GM23338 (cell line): ENCODE measurements at regions not wholly inside any gene's neighbourhood (a gene's known extent, or its start where the extent isn't known, plus 50 kb on each side); places are given as distances from the start of the nearest gene placed in this dataset.
A peak's percentile ranks its signal among the peaks of the same experiment; 100 is the strongest.

Experiments used
- ATAC-seq: fragments of 200-7000 bp; cut with Tn5 transposase; 3 replicates; pipeline ENCODE4 v1.9.1; 2020
- DNase-seq: peaks from one replicate; pipeline ENCODE4 v3.0.0-alpha.2; 2015; ENCODE audit warnings: low spot score
- H2AFZ ChIP-seq: fragments of 200-600 bp; sonication (generic); 2 replicates; pipeline ENCODE4 v1.8.0; 2016; ENCODE audit warnings: antibody characterized with exemption, mild to moderate bottlenecking, moderate library complexity
- H3F3A ChIP-seq: fragments of 200-600 bp; sonication (generic); replicated peaks from 2 replicates; pipeline ENCODE4 v1.8.0; 2017; ENCODE audit warnings: antibody characterized with exemption, mixed run types, low read depth
- H3K27ac ChIP-seq: fragments of 200-600 bp; sonication (generic); 2 replicates; pipeline ENCODE4 v1.6.1; 2016; ENCODE audit warnings: low read depth
- H3K27me3 ChIP-seq: fragments of 200-600 bp; sonication (generic); 2 replicates; pipeline ENCODE4 v1.8.0; 2016; ENCODE audit warnings: mild to moderate bottlenecking, mixed run types, moderate library complexity; ENCODE audit not compliant: insufficient read depth
- H3K36me3 ChIP-seq: fragments of 200-600 bp; sonication (generic); 2 replicates; pipeline ENCODE4 v1.8.0; 2016; ENCODE audit warnings: mild to moderate bottlenecking; ENCODE audit not compliant: insufficient read depth
- H3K4me1 ChIP-seq: fragments of 200-600 bp; sonication (generic); 2 replicates; pipeline ENCODE4 v1.8.0; 2016; ENCODE audit warnings: mild to moderate bottlenecking, moderate library complexity; ENCODE audit not compliant: insufficient read depth
- H3K4me2 ChIP-seq: fragments of 200-600 bp; sonication (generic); 2 replicates; pipeline ENCODE4 v1.7.1; 2017; ENCODE audit warnings: mixed run types
- H3K4me3 ChIP-seq: fragments of 200-600 bp; sonication (generic); 2 replicates; pipeline ENCODE4 v1.6.1; 2016; ENCODE audit warnings: mixed run types
- H3K79me2 ChIP-seq: fragments of 200-600 bp; sonication (generic); replicated peaks from 2 replicates; pipeline ENCODE4 v1.8.0; 2017; ENCODE audit warnings: mild to moderate bottlenecking; ENCODE audit not compliant: insufficient read depth
- H3K9me2 ChIP-seq: fragments of 200-600 bp; sonication (generic); 2 replicates; pipeline ENCODE4 v1.8.0; 2017; ENCODE audit not compliant: insufficient read depth
- H4K20me1 ChIP-seq: fragments of 200-600 bp; sonication (generic); replicated peaks from 2 replicates; pipeline ENCODE4 v1.8.0; 2017; ENCODE audit warnings: mild to moderate bottlenecking; ENCODE audit not compliant: insufficient read depth
- H3K27ac Mint-ChIP-seq: 2 replicates; pipeline ENCODE4 v1.8.0; 2020; ENCODE audit warnings: inconsistent platforms, mild to moderate bottlenecking, moderate library complexity, mixed read lengths
- H3K27me3 Mint-ChIP-seq: 3 replicates; pipeline ENCODE4 v1.8.0; 2022; ENCODE audit warnings: low read depth, mild to moderate bottlenecking, moderate library complexity, mixed read lengths, inconsistent platforms; ENCODE audit not compliant: insufficient read depth, poor library complexity
- H3K36me3 Mint-ChIP-seq: 3 replicates; pipeline ENCODE4 v1.8.0; 2021; ENCODE audit warnings: low read depth, mild to moderate bottlenecking, inconsistent platforms, moderate library complexity, mixed read lengths
- H3K4me1 Mint-ChIP-seq: 3 replicates; pipeline ENCODE4 v1.8.0; 2020; ENCODE audit warnings: mild to moderate bottlenecking, inconsistent platforms, mixed read lengths
- H3K4me3 Mint-ChIP-seq: 3 replicates; pipeline ENCODE4 v1.8.0; 2021; ENCODE audit warnings: moderate library complexity, mild to moderate bottlenecking, inconsistent platforms, mixed read lengths
- H3K9me3 Mint-ChIP-seq: 3 replicates; pipeline ENCODE4 v1.8.0; 2020; ENCODE audit warnings: moderate library complexity, mild to moderate bottlenecking, inconsistent platforms, mixed read lengths
- CTCF ChIP-seq, 2 experiments: fragments of 200-600 bp in 1 of 2; sonication (generic) in 1 of 2; conservative IDR thresholded peaks; 2 replicates each; pipeline versions ENCODE4 v1.5.1 to v1.6.1; 2016 to 2017; ENCODE audit warnings: antibody characterized with exemption in 2 of 2, low read depth in 2 of 2, mild to moderate bottlenecking in 2 of 2, moderate library complexity in 1 of 2
- ETS1 ChIP-seq: IDR thresholded peaks from 2 replicates; pipeline ENCODE4 v1.6.1; 2016; ENCODE audit warnings: antibody characterized with exemption
- EZH2 ChIP-seq: fragments of 200-600 bp; sonication (generic); IDR thresholded peaks from one replicate; pipeline ENCODE4 v1.8.0; 2017; ENCODE audit warnings: antibody characterized with exemption, mild to moderate bottlenecking, low read depth; ENCODE audit not compliant: unreplicated experiment
- JUNB ChIP-seq: IDR thresholded peaks from one replicate; pipeline ENCODE4 v1.6.1; 2016; ENCODE audit warnings: antibody characterized with exemption; ENCODE audit not compliant: unreplicated experiment
- ZNF331 ChIP-seq: fragments of 250-450 bp; sonication (Bioruptor Pico); IDR thresholded peaks from 2 replicates; pipeline ENCODE4 v1.5.0; 2020; ENCODE audit warnings: low read depth, mild to moderate bottlenecking, moderate library complexity
- TF ChIP-seq, protein P1 (sequence below): IDR thresholded peaks from one replicate; pipeline ENCODE4 v1.6.1; 2018; ENCODE audit warnings: antibody characterized with exemption; ENCODE audit not compliant: unreplicated experiment

DNA sequence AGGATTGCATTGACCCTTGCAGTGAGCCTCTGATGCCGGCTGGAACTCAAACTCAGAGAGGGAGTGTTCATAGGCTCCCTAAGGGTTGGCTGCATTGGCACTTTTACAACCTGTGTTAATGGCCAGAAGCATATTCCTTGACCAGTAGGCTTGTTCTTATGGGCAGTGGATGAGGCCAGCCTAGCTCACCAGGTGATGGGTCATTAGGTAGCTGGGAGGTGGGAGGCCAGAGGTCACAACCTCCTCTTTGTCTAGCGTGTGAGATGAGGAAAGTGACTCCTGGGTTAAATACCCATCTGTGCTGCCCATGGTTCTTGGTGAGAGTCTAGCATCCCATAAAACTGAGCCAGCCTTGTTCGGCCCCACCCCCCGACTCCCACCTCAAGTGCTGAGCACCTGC lies 275.7 kb upstream of the CTNNB1 start (continued):
- TF ChIP-seq EZH2: no peak

DNA sequence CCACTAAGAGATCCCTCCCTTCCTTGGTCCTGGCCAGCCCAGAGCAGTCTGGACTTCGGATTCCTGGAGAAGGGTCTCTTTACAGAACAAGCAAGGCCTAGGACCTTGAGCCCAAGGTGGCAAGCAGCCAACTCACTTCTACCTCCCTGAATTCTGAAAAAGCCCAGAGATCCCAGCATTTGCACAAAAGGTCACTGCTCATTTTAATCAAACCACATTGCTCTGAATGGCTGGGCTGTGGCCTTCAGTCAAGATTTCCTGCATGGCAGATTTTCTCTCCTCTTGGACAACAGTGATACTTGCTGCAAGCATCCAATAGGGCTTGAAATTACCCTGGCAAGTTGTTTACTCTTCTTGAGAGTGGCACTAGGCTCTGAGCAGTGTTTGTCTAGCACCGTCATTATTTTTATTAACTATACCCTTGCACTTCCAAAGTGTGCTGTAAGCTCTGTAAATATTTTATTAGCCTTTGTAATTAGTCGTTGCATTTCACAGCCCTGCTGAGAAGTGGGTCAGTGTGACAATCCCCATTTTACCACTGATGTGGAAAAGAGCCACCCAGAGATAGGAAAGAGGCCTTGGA lies 274.7 kb upstream of the CTNNB1 start:
- Mint-ChIP-seq H3K4me1 (peaks cover 44% of the 10 kb centered on the region), H3K4me3 (no peak overlapping the region), H3K9me3 (peaks cover 3% of the 10 kb centered on the region), H3K27ac (no peak overlapping the region), H3K36me3 (peaks cover 7% of the 10 kb centered on the region), H3K27me3 (peaks cover 3% of the 10 kb centered on the region)
- peaks cover 38% of the 10 kb centered on the region for H3K4me1 ChIP-seq
- TF ChIP-seq ETS1: no peak
- DNase-seq (no peak), ATAC-seq (no peak)
- no peak overlapping the region for H3K27ac ChIP-seq
- H4K20me1 ChIP-seq: no peaks in the 10 kb centered on the region
- no peaks in the 10 kb centered on the region for H3K36me3 ChIP-seq
- H3F3A ChIP-seq: no peaks in the 10 kb centered on the region
- H2AFZ ChIP-seq: peak overlapping the region; percentile 16; the same call in 1 of the 2 replicates
- H3K79me2 ChIP-seq: no peaks in the 10 kb centered on the region
- peak overlapping the region; percentile 30; the same call in 1 of the 2 replicates for H3K4me2 ChIP-seq
- H3K9me2 ChIP-seq: no peaks in the 10 kb centered on the region; the same call in 1 of the 2 replicates
- no peak overlapping the region for H3K4me3 ChIP-seq
- no peaks in the 10 kb centered on the region for H3K27me3 ChIP-seq

DNA sequence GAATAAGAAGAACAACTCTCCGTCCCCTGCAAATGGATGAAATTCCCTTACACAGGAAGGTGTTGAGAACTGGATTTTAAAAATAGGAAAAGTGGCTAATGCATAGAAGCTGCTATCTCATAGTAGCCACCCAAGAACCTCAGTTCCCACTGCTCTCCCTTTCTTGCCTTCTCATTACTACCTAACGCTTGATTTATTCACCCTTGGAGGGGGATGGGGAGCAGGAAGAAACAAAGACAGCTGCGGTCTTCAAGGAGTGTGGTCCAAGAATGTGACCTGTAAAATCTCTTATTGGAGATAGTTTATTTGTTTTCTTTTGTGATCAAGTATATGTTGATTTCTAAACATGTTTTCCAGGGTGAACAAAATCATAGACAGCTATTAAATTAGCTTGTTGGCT lies 274.1 kb upstream of the CTNNB1 start:
- no peaks in the 10 kb centered on the region for H3K36me3 ChIP-seq
- peaks cover 3% of the 10 kb centered on the region for H3K9me3 Mint-ChIP-seq
- H4K20me1 ChIP-seq: no peaks in the 10 kb centered on the region
- DNase-seq (peak; percentile 48), ATAC-seq (peak; percentile 81)
- no peak overlapping the region for H3K27ac ChIP-seq
- H3K4me2 ChIP-seq: peak overlapping the region; percentile 30
- 0 out of 2 replicates have a peak overlapping the region, but pooled peaks have one; percentile 49 for H3K27ac Mint-ChIP-seq
- no peaks in the 10 kb centered on the region for H3K27me3 ChIP-seq
- peaks cover 38% of the 10 kb centered on the region for H3K4me1 Mint-ChIP-seq
- peaks cover 33% of the 10 kb centered on the region for H3K4me1 ChIP-seq
- no peak for TF ChIP-seq JUNB
- 0 out of 2 replicates have a peak, but pooled peaks have one; percentile 18 for TF ChIP-seq ETS1
- H3K79me2 ChIP-seq: no peaks in the 10 kb centered on the region
- no peak overlapping the region; the same call in 2 of the 3 replicates for H3K4me3 Mint-ChIP-seq
- H3K9me2 ChIP-seq: no peaks in the 10 kb centered on the region; the same call in 1 of the 2 replicates
- H3F3A ChIP-seq: no peaks in the 10 kb centered on the region
- peaks cover 7% of the 10 kb centered on the region for H3K36me3 Mint-ChIP-seq
- peak overlapping the region; percentile 16; the same call in 1 of the 2 replicates for H2AFZ ChIP-seq
- H3K27me3 Mint-ChIP-seq: peaks cover 3% of the 10 kb centered on the region
- H3K4me3 ChIP-seq: no peak overlapping the region

DNA sequence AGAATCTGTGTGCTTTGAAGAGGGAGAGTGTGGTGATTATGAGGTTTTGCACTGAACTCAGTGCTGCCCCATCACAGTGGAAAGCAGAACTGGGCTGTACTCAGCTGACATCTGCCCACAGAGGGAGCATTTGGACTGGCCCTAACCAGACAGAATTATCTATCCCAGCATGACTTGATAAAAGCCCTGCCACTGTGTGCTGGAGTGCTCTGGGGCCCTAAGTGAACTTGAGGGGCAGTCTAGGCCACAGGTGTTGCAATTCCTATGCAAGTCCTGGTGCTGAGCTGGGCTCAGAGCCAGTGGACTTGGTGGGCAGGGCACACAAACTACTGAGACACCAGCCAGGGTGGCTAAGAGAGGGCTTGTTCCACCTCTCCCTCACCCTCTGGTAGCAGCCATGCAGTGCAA lies 269.2 kb upstream of the CTNNB1 start:
- Histone ChIP-seq H3K79me2 (no peaks in the 10 kb centered on the region), H3K4me2 (no peak overlapping the region), H3K4me3 (no peak overlapping the region), H3K27ac (no peak overlapping the region), H3K36me3 (no peaks in the 10 kb centered on the region), H3F3A (no peaks in the 10 kb centered on the region), H3K27me3 (no peaks in the 10 kb centered on the region), H4K20me1 (no peaks in the 10 kb centered on the region), H2AFZ (no peak overlapping the region), H3K4me1 (peaks cover 16% of the 10 kb centered on the region), H3K9me2 (no peaks in the 10 kb centered on the region)
- no peaks in the 10 kb centered on the region; the same call in 2 of the 3 replicates for H3K36me3 Mint-ChIP-seq
- ATAC-seq (peak; percentile 22; the same call in 1 of the 3 replicates), DNase-seq (no peak)
- peaks cover 25% of the 10 kb centered on the region for H3K4me1 Mint-ChIP-seq
- no peak overlapping the region for H3K4me3 Mint-ChIP-seq
- H3K27ac Mint-ChIP-seq: no peak overlapping the region
- no peaks in the 10 kb centered on the region; the same call in 2 of the 3 replicates for H3K9me3 Mint-ChIP-seq
- peaks cover 6% of the 10 kb centered on the region for H3K27me3 Mint-ChIP-seq
- TF ChIP-seq, protein P1, sequence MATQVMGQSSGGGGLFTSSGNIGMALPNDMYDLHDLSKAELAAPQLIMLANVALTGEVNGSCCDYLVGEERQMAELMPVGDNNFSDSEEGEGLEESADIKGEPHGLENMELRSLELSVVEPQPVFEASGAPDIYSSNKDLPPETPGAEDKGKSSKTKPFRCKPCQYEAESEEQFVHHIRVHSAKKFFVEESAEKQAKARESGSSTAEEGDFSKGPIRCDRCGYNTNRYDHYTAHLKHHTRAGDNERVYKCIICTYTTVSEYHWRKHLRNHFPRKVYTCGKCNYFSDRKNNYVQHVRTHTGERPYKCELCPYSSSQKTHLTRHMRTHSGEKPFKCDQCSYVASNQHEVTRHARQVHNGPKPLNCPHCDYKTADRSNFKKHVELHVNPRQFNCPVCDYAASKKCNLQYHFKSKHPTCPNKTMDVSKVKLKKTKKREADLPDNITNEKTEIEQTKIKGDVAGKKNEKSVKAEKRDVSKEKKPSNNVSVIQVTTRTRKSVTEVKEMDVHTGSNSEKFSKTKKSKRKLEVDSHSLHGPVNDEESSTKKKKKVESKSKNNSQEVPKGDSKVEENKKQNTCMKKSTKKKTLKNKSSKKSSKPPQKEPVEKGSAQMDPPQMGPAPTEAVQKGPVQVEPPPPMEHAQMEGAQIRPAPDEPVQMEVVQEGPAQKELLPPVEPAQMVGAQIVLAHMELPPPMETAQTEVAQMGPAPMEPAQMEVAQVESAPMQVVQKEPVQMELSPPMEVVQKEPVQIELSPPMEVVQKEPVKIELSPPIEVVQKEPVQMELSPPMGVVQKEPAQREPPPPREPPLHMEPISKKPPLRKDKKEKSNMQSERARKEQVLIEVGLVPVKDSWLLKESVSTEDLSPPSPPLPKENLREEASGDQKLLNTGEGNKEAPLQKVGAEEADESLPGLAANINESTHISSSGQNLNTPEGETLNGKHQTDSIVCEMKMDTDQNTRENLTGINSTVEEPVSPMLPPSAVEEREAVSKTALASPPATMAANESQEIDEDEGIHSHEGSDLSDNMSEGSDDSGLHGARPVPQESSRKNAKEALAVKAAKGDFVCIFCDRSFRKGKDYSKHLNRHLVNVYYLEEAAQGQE: no peak
- TF ChIP-seq CTCF (conservative IDR thresholded peaks at IDR 0.05; ENCODE audit: low read depth in 2 of 2) (peak in 1 of 2 experiments; percentile 37; a peak in 2 of 4 replicates), ZNF331 (CRISPR knock-in tag) (no peak)
